GM18951 (cell line): ENCODE measurements at regions not wholly inside any gene's neighbourhood (a gene's known extent, or its start where the extent isn't known, plus 50 kb on each side); places are given as distances from the start of the nearest gene placed in this dataset.

Source experiments
- POLR2A ChIP-seq: IDR thresholded peaks from 4 replicates; pipeline ENCODE4 v1.6.1; 2011; ENCODE audit warnings: mild to moderate bottlenecking; ENCODE audit not compliant: insufficient read length, insufficient read depth; ENCODE audit errors: extremely low read depth
- in situ Hi-C: fragments of 300-500 bp; cut with MboI; formaldehyde crosslinking; loops from one replicate; pipeline ENCODE4 v1.12.0; 2022; ENCODE audit warnings: low sequenced_read_pairs, mixed read lengths, inconsistent platforms; ENCODE audit not compliant: unreplicated experiment

GRCh38 chr3:189529889-189530471 is 101.2 kb upstream of the TP63 start:
- TF ChIP-seq POLR2A, result no peak
- in situ Hi-C loops, result no loop called here

DNA sequence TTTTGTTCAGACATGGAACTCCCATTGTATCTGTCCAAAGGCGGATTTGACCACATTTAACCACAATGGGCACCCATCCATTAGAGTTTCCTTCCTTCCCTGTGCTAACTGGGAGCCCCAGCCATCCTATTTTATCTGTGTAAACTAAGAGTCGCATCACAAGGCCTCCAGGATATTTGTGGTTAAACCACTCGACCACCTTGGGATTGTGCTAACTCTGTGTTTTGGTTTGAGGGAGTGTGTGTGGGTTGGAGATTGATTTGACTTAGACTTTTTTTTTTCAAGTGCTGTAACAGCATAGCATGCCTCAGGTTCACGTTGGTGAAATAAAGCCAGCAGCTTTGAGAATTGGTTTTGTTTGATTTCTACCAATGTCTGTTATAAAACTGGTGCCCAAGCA is 100.4 kb upstream of the TP63 start:
- in situ Hi-C loops, result no loop called here
- no peak for TF ChIP-seq POLR2A

GRCh38 chr3:189531271-189531670 is 99.9 kb upstream of the TP63 start:
- in situ Hi-C loops, result no loop called here
- TF ChIP-seq POLR2A, result no peak

DNA sequence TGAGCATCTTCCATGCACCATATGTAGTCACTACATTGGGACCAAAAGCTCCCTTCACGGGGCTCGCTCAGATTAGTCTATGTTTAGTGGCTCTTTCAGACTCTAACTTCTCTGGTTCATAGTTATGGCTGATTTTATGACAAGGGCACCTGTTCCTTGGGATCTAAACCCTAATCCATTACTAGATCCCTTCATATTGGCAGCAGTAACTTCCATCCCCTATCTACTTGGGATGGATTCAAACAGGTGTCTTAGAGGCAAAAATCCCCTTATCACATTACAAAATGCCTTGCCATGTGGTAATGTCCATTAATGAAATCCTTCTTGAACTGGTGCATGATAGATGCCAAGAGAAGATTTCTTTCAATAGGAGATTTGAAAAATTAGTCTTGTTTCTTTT is 96.7 kb upstream of the TP63 start:
- TF ChIP-seq POLR2A, result no peak
- in situ Hi-C loops, result no loop called here

DNA sequence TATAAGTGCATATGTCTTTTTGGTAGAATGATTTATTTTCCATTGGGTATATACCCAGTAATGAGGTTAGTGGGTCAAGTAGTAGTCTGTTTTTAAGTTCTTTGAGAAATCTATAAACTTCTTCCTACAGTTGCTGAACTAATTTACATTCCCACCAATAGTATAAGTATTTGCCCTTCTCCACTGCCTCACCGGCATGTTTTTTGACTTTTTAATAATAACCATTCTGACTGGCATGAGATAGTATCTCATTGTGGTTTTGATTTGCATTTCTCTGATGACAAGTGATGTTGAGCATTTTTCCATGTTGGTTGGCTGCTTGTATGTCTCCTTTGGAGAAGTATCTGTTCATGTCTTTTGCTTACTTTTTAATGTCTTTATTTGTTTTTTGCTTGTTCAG is 94.1 kb upstream of the TP63 start:
- no peak for TF ChIP-seq POLR2A
- in situ Hi-C loops, result no loop called here

- in situ Hi-C loops, result no loop called here
- no peak for TF ChIP-seq POLR2A
Observed at GRCh38 chr3:189547448-189547847, 83.7 kb upstream of the TP63 start.

GRCh38 chr3:189548053-189548452 is 83.1 kb upstream of the TP63 start:
- no peak for TF ChIP-seq POLR2A
- in situ Hi-C loops, result no loop called here

GRCh38 chr3:189551007-189551406 is 80.2 kb upstream of the TP63 start:
- TF ChIP-seq POLR2A, result no peak
- in situ Hi-C loops, result no loop called here

DNA sequence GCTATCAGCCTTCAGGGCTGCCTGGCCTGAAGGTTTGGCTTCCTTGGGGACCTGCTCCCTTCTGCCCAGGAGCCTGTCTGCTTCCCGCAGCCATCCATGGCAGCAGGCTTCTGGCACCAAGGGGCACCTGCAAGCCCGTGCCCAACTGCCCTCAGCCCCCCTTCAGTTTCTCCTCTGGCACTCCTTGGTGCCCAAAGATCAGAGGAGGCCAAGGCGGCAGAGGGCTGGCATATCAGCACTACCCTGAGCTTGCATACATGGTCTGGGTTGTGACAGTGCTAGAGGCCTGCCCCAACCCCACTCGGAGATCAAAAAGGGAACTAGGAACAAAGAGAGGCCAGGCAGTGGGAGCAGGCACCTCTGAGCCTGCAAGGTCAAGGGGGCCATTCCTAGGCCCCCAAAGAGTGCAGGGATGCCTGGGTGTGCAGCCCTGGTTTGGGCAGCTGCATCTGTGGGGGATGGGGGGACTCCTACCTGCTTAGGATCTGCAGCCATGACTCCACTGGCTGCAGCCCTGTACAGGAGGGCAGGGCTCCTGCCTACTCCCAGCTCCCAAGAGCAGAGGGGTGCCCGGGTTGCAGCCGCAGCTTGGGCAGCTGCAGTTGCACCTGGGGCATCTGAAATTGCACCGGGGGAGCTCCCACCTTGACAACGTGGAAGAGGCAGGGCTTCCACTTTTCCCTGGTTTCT is 76.2 kb upstream of the TP63 start:
- in situ Hi-C loops, result no loop called here
- TF ChIP-seq POLR2A, result no peak

- in situ Hi-C loops, result no loop called here
- TF ChIP-seq POLR2A, result no peak
Observed at GRCh38 chr3:189555558-189555881, 75.7 kb upstream of the TP63 start.

DNA sequence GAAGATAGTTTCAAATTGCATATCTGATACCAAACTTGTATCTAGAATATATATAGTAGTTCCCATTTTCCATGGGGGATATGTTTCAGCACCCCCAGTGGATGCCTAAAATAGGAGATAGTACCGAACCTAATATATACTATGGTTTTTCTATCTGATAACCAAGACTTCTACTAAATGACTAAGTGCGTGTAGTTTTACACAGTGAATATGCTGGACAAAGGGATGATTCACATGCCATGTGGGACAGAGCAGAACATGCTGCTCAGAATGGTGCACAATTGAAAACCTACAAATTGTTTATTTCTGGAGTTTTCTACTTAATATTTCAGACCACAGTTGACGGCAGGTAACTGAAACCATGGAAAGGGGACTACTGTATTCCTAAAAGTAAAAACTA is 73.4 kb upstream of the TP63 start:
- TF ChIP-seq POLR2A, result no peak
- in situ Hi-C loops, result no loop called here

DNA sequence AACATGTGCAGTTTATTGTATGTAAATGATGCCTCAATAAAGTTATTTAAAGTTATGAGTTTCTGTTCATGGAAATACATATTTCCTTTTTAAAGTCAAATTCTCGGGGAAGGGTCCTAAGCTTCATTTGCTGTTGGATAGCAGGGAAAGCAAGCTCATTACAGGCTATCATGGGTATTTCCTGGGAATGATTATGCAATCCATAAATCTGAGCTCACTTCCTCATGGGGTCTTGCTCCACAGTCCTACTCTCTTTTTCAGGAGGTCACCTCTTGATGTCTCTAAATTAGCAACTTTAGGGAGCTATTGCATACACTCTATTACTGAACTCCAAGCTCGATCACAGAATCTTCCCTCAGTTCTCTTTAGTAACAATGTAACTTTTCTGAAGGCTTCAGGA is 69.9 kb upstream of the TP63 start:
- TF ChIP-seq POLR2A, result no peak
- in situ Hi-C loops, result no loop called here

DNA sequence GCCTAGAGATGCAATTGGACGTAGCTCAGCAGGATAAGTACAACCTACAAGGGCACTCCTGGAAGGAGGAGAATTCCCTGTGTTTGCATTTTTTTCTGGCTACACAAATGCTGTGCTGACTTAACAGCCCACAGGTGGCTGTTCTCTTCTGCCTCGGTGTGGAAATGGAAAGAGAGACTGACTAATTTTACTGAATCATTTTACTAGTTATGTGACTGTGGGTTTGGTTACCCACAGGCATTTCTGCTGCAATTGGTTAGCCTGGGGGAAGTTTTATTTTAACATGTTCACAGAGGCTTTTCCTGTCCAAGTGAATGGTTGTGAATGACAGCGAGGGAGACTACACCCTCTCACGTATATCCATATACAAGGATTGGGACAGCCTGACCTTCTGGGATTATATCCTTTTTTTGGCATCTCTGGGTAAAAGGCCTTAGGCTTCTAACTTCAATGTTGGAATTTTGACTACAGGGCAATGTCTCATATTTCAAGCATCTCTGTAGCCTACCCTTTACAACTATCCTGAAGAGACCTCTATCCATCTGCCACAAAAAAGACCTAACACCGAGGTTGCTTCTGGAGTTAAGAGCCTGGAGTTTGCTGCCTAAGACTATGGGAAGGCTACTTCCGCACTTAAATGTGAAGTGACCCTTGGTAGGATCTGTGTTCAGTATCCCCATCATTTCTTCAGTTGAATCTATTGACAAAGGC is 67.2 kb upstream of the TP63 start:
- in situ Hi-C loops, result no loop called here

DNA sequence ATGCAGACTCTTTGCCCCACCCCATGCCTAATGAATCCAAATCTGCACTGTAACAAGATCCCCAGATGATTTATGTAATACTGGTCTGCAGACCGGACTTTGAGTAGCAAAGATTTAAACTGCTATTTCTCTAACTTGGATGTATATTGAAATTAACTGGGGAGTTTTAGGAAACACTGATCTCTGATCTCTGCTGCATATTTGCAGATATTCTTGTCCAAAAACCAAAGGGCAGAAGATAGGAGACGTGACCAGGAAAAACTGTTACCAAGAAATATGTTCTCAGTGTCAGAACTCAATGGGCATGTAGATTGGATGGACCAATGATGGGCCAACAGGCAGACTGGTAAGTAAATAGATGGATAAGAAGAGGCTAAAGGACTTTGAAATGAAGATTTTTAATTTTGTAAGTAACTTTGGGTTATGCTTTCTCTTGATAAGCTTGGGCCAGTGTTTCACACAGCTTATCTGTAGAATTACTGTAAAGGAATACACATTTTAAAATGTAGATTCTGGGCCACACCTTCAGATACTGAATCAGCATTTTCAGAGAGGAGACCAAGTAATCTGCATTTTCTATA is 64.5 kb upstream of the TP63 start:
- no peak for TF ChIP-seq POLR2A
- in situ Hi-C loops, result no loop called here

More for the DNA sequence above, 67.2 kb upstream of the TP63 start:
- TF ChIP-seq POLR2A, result no peak

GRCh38 chr3:189567322-189567721 is 63.9 kb upstream of the TP63 start:
- no peak for TF ChIP-seq POLR2A
- in situ Hi-C loops, result no loop called here
